ENCODE measurements at regions not wholly inside any gene's neighbourhood (a gene's known extent, or its start where the extent isn't known, plus 50 kb on each side); places are given as distances from the start of the nearest gene placed in this dataset.
"Not testable (repeated sequence)": the region's sequence is repeated elsewhere in the genome, so short reads cannot be mapped to it uniquely, and the experiment has no call there.

DNA sequence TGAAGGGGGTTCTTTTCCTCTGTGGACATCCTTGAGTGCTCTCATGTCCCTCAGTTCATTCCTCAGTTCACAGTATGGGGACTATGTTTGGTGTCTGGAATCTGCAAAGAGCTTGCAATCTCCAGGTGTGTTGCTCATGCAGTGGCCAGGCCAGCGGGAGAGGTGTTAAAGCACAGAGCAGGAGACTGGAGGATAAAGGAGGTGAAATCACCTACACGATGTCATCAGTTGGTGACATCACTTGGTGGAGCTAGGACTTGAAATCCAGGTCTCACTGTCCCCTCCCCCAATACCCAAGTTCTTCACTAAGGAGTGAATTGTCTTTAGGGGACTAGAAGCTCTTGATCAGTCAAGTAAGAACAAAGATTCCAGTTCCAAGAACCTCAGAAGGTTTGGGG is 197.3 kb upstream of the ZNF618 start:
- peak; percentile 23 for FAIRE-seq
- no peak overlapping the region for H3K4me2 ChIP-seq (ENCODE audit: control insufficient read depth, extremely low read depth, insufficient read depth, low read depth, low read length)

GRCh38 chr9:113682297-113682771 is 193.8 kb upstream of the ZNF618 start:
- Histone ChIP-seq H3K9me3 (ENCODE audit: control insufficient read depth, low read depth, low read length) (no peaks in the 10 kb centered on the region), H3K27me3 (ENCODE audit: control insufficient read depth, extremely low read depth, insufficient read depth, low read length) (peaks cover 3% of the 10 kb centered on the region), H3K9ac (ENCODE audit: control insufficient read depth, extremely low read depth, insufficient read depth, low read length) (no peak overlapping the region), H3K36me3 (ENCODE audit: control insufficient read depth in 2 of 2, extremely low read depth in 1 of 2, insufficient read depth in 2 of 2, low read length in 2 of 2) (no peaks in the 10 kb centered on the region), H2AFZ (ENCODE audit: control insufficient read depth, low read length) (peak overlapping the region; percentile 50), H4K20me1 (ENCODE audit: control insufficient read depth, extremely low read depth, insufficient read depth, low read length) (no peaks in the 10 kb centered on the region), H3K4me1 (ENCODE audit: control insufficient read depth, extremely low read depth, insufficient read depth, low read length) (peaks cover 10% of the 10 kb centered on the region), H3K4me2 (ENCODE audit: control insufficient read depth, extremely low read depth, insufficient read depth, low read depth, low read length) (peak overlapping the region; percentile 35), H3K4me3 (ENCODE audit: control insufficient read depth in 2 of 3, extremely low read depth in 1 of 3, insufficient read depth in 2 of 3, low read depth in 1 of 3, low read length in 3 of 3) (peak overlapping the region in 1 of 3 experiments; percentile 13), H3K79me2 (ENCODE audit: control insufficient read depth, insufficient read depth, low read length) (no peaks in the 10 kb centered on the region), H3K27ac (ENCODE audit: control insufficient read depth, insufficient read depth, low read length) (no peak overlapping the region), H3K9me1 (ENCODE audit: control insufficient read depth, extremely low read depth, insufficient read depth, low read length) (no peaks in the 10 kb centered on the region)
- DNase-seq (ENCODE audit: low read depth, low spot score): peak; percentile 36
- dilution Hi-C loops (cut with MboI; ENCODE audit: extremely low pct_ligation_motif_present, low sequenced_read_pairs): no loop called here
- TF ChIP-seq EZH2 (IDR thresholded peaks at IDR 0.05; ENCODE audit: low read length) (no peak), CTCF (optimal IDR thresholded peaks at IDR 0.05 in 1 of 3, IDR thresholded peaks at IDR 0.05 in 1 of 3, conservative IDR thresholded peaks at IDR 0.05 in 1 of 3; ENCODE audit: extremely low read depth in 1 of 3, insufficient read depth in 2 of 3, low read length in 3 of 3) (peak; percentile 86 to 98 (median 92))
- peak; percentile 92 for FAIRE-seq

More for the DNA sequence above, 197.3 kb upstream of the ZNF618 start:
- no peak for DNase-seq (ENCODE audit: low read depth, low spot score)
- Histone ChIP-seq H3K9me1 (ENCODE audit: control insufficient read depth, extremely low read depth, insufficient read depth, low read length) (no peaks in the 10 kb centered on the region), H3K9ac (ENCODE audit: control insufficient read depth, extremely low read depth, insufficient read depth, low read length) (no peak overlapping the region), H3K79me2 (ENCODE audit: control insufficient read depth, insufficient read depth, low read length) (no peaks in the 10 kb centered on the region), H3K27ac (ENCODE audit: control insufficient read depth, insufficient read depth, low read length) (no peak overlapping the region), H3K4me3 (ENCODE audit: control insufficient read depth in 2 of 3, extremely low read depth in 1 of 3, insufficient read depth in 2 of 3, low read depth in 1 of 3, low read length in 3 of 3) (no peak overlapping the region), H2AFZ (ENCODE audit: control insufficient read depth, low read length) (no peak overlapping the region), H3K4me1 (ENCODE audit: control insufficient read depth, extremely low read depth, insufficient read depth, low read length) (peaks cover 36% of the 10 kb centered on the region), H3K36me3 (ENCODE audit: control insufficient read depth in 2 of 2, extremely low read depth in 1 of 2, insufficient read depth in 2 of 2, low read length in 2 of 2) (no peaks in the 10 kb centered on the region), H4K20me1 (ENCODE audit: control insufficient read depth, extremely low read depth, insufficient read depth, low read length) (no peaks in the 10 kb centered on the region), H3K27me3 (ENCODE audit: control insufficient read depth, extremely low read depth, insufficient read depth, low read length) (peaks cover 5% of the 10 kb centered on the region), H3K9me3 (ENCODE audit: control insufficient read depth, low read depth, low read length) (no peaks in the 10 kb centered on the region)
- dilution Hi-C loops (cut with MboI; ENCODE audit: extremely low pct_ligation_motif_present, low sequenced_read_pairs): no loop called here
- TF ChIP-seq EZH2 (IDR thresholded peaks at IDR 0.05; ENCODE audit: low read length) (no peak), CTCF (optimal IDR thresholded peaks at IDR 0.05 in 1 of 3, IDR thresholded peaks at IDR 0.05 in 1 of 3, conservative IDR thresholded peaks at IDR 0.05 in 1 of 3; ENCODE audit: extremely low read depth in 1 of 3, insufficient read depth in 2 of 3, low read length in 3 of 3) (no peak)

- H3K9ac ChIP-seq (ENCODE audit: control insufficient read depth, extremely low read depth, insufficient read depth, low read length); H3K27ac ChIP-seq (ENCODE audit: control insufficient read depth, insufficient read depth, low read length); H3K9me1 ChIP-seq (ENCODE audit: control insufficient read depth, extremely low read depth, insufficient read depth, low read length); H2AFZ ChIP-seq (ENCODE audit: control insufficient read depth, low read length); dilution Hi-C loops (cut with MboI; ENCODE audit: extremely low pct_ligation_motif_present, low sequenced_read_pairs); DNase-seq (ENCODE audit: low read depth, low spot score); H4K20me1 ChIP-seq (ENCODE audit: control insufficient read depth, extremely low read depth, insufficient read depth, low read length); H3K4me2 ChIP-seq (ENCODE audit: control insufficient read depth, extremely low read depth, insufficient read depth, low read depth, low read length); H3K79me2 ChIP-seq (ENCODE audit: control insufficient read depth, insufficient read depth, low read length); H3K4me3 ChIP-seq (ENCODE audit: control insufficient read depth in 2 of 3, extremely low read depth in 1 of 3, insufficient read depth in 2 of 3, low read depth in 1 of 3, low read length in 3 of 3); H3K36me3 ChIP-seq (ENCODE audit: control insufficient read depth in 2 of 2, extremely low read depth in 1 of 2, insufficient read depth in 2 of 2, low read length in 2 of 2); H3K9me3 ChIP-seq (ENCODE audit: control insufficient read depth, low read depth, low read length); FAIRE-seq; H3K4me1 ChIP-seq (ENCODE audit: control insufficient read depth, extremely low read depth, insufficient read depth, low read length): not testable (repeated sequence)
- peaks cover 13% of the 10 kb centered on the region for H3K27me3 ChIP-seq (ENCODE audit: control insufficient read depth, extremely low read depth, insufficient read depth, low read length)
These were observed 190.5 kb upstream of the ZNF618 start for GRCh38 chr9:113685636-113686035.

All from keratinocyte (primary cell).